Body of pancreas (tissue), 4 donors: ENCODE measurements at regions not wholly inside any gene's neighbourhood (a gene's known extent, or its start where the extent isn't known, plus 50 kb on each side); places are given as distances from the start of the nearest gene placed in this dataset.

Source experiments
- ATAC-seq: fragments of 150-250 bp; one replicate; pipeline ENCODE4 v1.9.1; 2016
- DNase-seq, 4 donors: peaks; one replicate each; pipeline ENCODE4 v3.0.0-alpha.2; 2019
- H3K27ac ChIP-seq, 4 donors: fragments of 200-600 bp; sonication (generic); 1 replicate in 3 of 4; 2 replicates in 1 of 4; pipeline versions ENCODE4 v1.5.1 to v1.6.1; 2016 to 2019; ENCODE audit warnings: mild to moderate bottlenecking in 1 of 4, mixed read lengths in 1 of 4, moderate library complexity in 1 of 4
- H3K27me3 ChIP-seq, 2 donors: fragments of 200-600 bp; sonication (generic); one replicate each; pipeline ENCODE4 v1.6.0; 2016; ENCODE audit warnings: mild to moderate bottlenecking in 1 of 2
- H3K36me3 ChIP-seq, 2 donors: fragments of 200-600 bp; sonication (generic); replicated peaks in 1 of 2; 2 replicates each; pipeline ENCODE4 v1.5.1; 2016; ENCODE audit warnings: low read depth in 2 of 2; ENCODE audit not compliant: insufficient read depth in 1 of 2
- H3K4me1 ChIP-seq: fragments of 200-600 bp; sonication (generic); one replicate; pipeline ENCODE4 v1.6.0; 2016
- H3K4me3 ChIP-seq, 2 donors: fragments of 200-600 bp; sonication (generic); 1 replicate in 1 of 2; 2 replicates in 1 of 2; pipeline ENCODE4 v1.5.1; 2016 to 2019
- H3K9me3 ChIP-seq, 3 donors: fragments of 200-600 bp; sonication (generic); 1 replicate in 2 of 3; 2 replicates in 1 of 3; pipeline ENCODE4 v1.5.1; 2016
- POLR2A ChIP-seq, 3 donors: fragments of 450-650 bp; IDR thresholded peaks; one replicate each; pipeline ENCODE4 v1.6.1; 2016; ENCODE audit warnings: antibody characterized with exemption in 3 of 3, mild to moderate bottlenecking in 2 of 3
- WGBS, 2 donors: methylation state at CpG; one replicate each; pipeline ENCODE4 v1.1.5; 2017; 5-methylcytosine and 5-hydroxymethylcytosine counted together
- intact Hi-C: fragments of 100-400 bp; cut with DNase I; formaldehyde crosslinking; loops from one replicate; pipeline ENCODE4 v1.15.1; 2023
- TF ChIP-seq, protein P1 (sequence below), 7 experiments: fragments of 450-650 bp in 4 of 7; fragments of 200-600 bp in 3 of 7; sonication (generic) in 3 of 7; IDR thresholded peaks; one replicate each; pipeline ENCODE4 v1.5.1; 2016 to 2019; ENCODE audit warnings: antibody characterized with exemption in 7 of 7

DNA sequence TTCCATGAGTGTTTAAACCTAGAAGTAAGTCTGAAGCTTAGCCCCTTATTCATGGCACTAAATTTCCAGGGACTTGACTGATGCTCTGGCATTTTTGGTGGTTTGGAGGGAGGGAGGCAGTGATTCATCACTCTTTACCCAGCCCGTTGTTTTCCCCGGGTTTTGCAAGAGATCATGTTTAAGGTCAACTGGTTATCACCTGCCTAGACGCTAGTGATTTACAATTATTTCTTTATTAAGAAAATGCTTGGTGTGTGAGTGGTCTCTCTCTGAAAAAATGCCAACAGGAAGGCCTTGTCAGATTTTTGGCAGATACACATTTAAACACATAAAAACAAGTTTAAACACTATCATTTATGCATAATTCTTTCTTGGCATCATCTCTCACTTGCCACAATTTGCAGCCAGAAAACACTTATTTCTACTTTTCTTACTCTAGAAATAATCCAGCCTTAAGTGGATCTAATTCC is 737.9 kb upstream of the ZNF608 start:
- DNase-seq (peak in 2 of 4 donors; percentile 20 to 48), ATAC-seq (peak; percentile 39)
- H3K27me3 ChIP-seq, result no peaks in the 10 kb centered on the region
- peaks cover 11% of the 10 kb centered on the region for H3K4me1 ChIP-seq
- no peak overlapping the region for H3K4me3 ChIP-seq
- TF ChIP-seq, protein P1, sequence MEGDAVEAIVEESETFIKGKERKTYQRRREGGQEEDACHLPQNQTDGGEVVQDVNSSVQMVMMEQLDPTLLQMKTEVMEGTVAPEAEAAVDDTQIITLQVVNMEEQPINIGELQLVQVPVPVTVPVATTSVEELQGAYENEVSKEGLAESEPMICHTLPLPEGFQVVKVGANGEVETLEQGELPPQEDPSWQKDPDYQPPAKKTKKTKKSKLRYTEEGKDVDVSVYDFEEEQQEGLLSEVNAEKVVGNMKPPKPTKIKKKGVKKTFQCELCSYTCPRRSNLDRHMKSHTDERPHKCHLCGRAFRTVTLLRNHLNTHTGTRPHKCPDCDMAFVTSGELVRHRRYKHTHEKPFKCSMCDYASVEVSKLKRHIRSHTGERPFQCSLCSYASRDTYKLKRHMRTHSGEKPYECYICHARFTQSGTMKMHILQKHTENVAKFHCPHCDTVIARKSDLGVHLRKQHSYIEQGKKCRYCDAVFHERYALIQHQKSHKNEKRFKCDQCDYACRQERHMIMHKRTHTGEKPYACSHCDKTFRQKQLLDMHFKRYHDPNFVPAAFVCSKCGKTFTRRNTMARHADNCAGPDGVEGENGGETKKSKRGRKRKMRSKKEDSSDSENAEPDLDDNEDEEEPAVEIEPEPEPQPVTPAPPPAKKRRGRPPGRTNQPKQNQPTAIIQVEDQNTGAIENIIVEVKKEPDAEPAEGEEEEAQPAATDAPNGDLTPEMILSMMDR (IDR thresholded peaks at IDR 0.05), result no peak
- no peak for TF ChIP-seq POLR2A (IDR thresholded peaks at IDR 0.05)
- H3K36me3 ChIP-seq, result no peaks in the 10 kb centered on the region
- intact Hi-C loops, result no loop called here
- peak overlapping the region; percentile 59 to 82 (median 76) for H3K27ac ChIP-seq
- 17 to 29% methylated on average over 3 of the region's 3 CpGs for WGBS, 2 donors
- no peaks in the 10 kb centered on the region for H3K9me3 ChIP-seq

DNA sequence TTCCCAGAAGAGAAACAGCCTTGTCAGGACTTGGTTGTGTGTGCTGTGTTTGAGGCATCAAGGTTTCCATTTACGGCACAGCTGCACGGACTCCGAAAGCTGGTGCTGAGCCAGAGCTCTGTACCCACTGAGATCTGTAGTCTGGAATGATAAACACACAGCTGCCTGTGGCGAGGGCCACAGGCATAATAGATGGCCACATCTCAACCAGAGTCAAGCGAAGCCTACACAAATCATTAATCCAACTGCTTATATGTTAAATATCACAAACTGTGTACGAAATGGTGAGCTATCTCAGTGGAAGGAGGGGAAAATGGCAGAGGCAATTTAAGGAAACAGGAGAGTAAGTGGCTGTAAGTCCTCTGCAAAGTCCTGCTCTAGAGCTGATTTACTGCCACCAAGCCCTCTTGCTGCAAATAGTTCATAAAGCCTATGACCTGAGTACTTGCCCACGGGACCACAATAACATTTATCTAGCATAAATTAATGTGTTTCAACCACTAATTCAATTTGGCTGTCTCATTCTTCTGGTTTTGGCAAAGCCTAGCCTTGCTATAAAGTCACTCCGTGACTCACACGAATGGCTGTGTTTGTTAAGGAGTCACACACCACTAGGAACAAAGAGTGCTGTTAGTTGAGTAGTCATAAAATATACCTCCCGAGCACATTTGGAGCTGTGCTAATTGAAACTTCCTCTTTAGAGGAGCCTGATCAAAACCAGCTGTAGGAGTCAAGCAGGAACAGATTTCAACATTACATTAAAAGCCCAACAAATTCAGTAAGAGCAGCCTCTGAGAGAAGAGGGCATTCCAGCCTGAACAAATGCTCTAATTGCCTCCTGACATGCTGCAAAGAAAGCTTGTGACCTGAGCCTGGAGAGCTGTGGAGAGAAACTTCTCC is 738.6 kb upstream of the ZNF608 start:
- intact Hi-C loops, result no loop called here
- Histone ChIP-seq H3K27ac (peak overlapping the region; percentile 59 to 82 (median 76)), H3K4me3 (no peak overlapping the region), H3K9me3 (no peaks in the 10 kb centered on the region), H3K36me3 (no peaks in the 10 kb centered on the region), H3K27me3 (no peaks in the 10 kb centered on the region), H3K4me1 (peaks cover 11% of the 10 kb centered on the region)
- 43 to 47% methylated on average over 10 of the region's 10 CpGs for WGBS, 2 donors
- peak; percentile 31 to 77 (median 61) for DNase-seq
- TF ChIP-seq, protein P1 (IDR thresholded peaks at IDR 0.05), result peak in 1 of 7 experiments; percentile 13
- TF ChIP-seq POLR2A (IDR thresholded peaks at IDR 0.05), result no peak
- peak; percentile 84 for ATAC-seq

DNA sequence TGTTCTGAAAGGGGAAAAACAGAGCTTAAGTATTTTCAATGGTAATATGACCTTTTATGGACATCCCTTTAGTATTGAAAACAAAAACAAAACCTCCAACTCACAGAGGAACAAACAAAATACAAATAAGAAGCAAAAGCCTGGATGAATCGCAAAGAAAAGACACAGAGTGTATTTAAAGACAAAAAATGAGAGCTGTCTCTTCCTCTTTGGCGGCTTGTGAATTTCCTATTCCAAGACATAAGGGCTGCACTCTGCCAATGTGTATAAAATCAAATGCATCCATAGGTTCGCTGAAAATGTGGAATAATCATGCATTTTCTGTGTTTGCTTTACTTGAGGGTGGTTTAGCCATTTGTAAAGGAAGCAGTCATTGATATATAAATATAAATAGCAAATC is 739.3 kb upstream of the ZNF608 start:
- Histone ChIP-seq H3K27ac (peak overlapping the region in 3 of 4 donors; percentile 59 to 81 (median 71)), H3K4me3 (no peak overlapping the region), H3K4me1 (peaks cover 11% of the 10 kb centered on the region), H3K36me3 (no peaks in the 10 kb centered on the region), H3K9me3 (no peaks in the 10 kb centered on the region), H3K27me3 (no peaks in the 10 kb centered on the region)
- intact Hi-C loops, result no loop called here
- 82 to 86% methylated on average over 3 of the region's 3 CpGs for WGBS, 2 donors
- TF ChIP-seq, protein P1 (IDR thresholded peaks at IDR 0.05), result no peak
- TF ChIP-seq POLR2A (IDR thresholded peaks at IDR 0.05), result no peak
- no peak for ATAC-seq
- no peak for DNase-seq

DNA sequence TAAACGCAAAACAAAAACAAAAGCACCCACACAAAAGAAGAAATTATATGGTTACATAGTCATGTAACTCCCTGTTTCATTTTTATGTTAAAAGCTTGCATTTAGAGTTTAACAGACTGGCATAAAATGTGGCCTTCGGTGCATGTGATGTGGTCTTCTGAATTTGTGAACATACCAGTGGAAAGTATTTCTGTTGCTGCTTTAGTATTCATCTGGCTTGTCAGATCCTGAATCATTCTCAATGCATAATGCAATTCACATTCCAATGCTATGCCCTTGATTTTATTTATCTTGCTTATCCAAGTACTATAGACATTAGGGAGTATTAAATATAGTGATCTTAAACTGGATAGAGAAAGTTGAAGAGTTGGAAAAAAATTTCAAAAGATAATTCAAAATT is 740.2 kb upstream of the ZNF608 start:
- no peaks in the 10 kb centered on the region for H3K36me3 ChIP-seq
- peaks cover 11% of the 10 kb centered on the region for H3K4me1 ChIP-seq
- ATAC-seq (no peak), DNase-seq (no peak)
- TF ChIP-seq, protein P1 (IDR thresholded peaks at IDR 0.05), result no peak
- TF ChIP-seq POLR2A (IDR thresholded peaks at IDR 0.05), result no peak
- H3K27ac ChIP-seq, result no peak overlapping the region
- 92 to 93% methylated on average over 2 of the region's 2 CpGs for WGBS, 2 donors
- no peak overlapping the region for H3K4me3 ChIP-seq
- H3K27me3 ChIP-seq, result no peaks in the 10 kb centered on the region
- intact Hi-C loops, result no loop called here
- no peaks in the 10 kb centered on the region for H3K9me3 ChIP-seq
